ENCODE measurements at regions not wholly inside any gene's neighbourhood (a gene's known extent, or its start where the extent isn't known, plus 50 kb on each side); places are given as distances from the start of the nearest gene placed in this dataset.

DNA sequence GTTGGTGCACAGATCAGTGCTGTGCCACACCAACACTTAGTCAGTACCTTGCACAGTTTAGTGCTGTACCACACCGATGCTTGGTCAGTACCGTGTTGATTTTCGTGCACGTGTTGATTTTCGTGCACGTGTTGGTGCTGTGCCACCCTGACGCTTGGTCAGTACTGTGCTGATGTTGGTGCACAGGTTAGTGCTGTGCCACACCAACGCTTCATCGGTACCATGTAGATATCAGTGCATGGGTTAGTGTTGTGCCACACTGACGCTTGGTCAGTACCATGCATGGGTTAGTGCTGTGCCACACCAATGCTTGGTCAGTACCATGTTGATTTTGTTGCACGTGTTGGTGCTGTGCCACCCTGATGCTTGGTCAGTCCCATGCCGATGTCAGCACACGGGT lies 103.5 kb downstream of the NPIPB11 start:
- TF ChIP-seq CTCF (IDR thresholded peaks at IDR 0.05) (no peak), POLR2A (IDR thresholded peaks at IDR 0.05) (no peak)

Measured in thyroid gland (tissue), 4 donors.